ENCODE measurements at regions not wholly inside any gene's neighbourhood (a gene's known extent, or its start where the extent isn't known, plus 50 kb on each side); places are given as distances from the start of the nearest gene placed in this dataset.
"Not testable (repeated sequence)": the region's sequence is repeated elsewhere in the genome, so short reads cannot be mapped to it uniquely, and the experiment has no call there.

- no peak for DNase-seq
Observed at GRCh38 chr12:73585136-73585535, 952.5 kb upstream of the ATXN7L3B start.

DNA sequence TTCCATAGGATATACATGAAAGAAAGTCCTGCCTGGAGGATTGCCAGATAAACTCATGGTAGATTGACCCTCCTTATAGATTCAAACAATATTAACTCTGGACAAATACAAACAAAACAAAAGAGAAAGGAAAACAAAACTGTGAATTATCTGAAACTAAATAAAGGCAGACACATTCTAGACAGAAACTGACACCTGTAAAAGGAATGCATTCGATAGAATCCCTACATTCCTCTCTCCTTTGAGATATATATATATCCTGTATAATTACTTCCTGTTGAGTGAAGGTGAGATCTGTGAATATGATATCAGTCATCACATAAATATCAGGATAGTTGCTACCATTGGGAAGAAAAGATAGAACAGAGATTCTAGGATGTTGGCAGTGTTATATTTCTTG is 948.4 kb upstream of the ATXN7L3B start:
- DNase-seq: no peak

- DNase-seq: no peak
Observed at GRCh38 chr12:73598626-73599025, 939.0 kb upstream of the ATXN7L3B start.

DNA sequence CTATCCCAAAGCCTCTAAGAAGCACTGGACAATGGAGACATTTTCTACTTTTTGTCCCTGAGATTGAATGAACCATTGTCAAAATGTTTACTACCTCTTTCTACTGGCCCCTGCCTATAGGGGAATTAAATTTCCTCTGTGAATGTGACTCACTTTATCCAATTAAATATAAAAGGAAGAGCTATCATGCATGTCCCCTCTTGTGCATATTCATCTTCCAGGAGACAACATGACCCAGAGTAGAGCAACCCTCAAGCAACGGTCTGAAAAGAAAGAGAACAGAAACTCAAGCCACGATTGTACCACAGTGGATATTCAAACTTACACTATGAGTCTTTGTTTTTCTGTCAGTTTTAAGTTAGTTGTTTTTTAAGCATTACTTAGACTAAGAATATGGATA is 938.4 kb upstream of the ATXN7L3B start:
- DNase-seq: no peak

DNA sequence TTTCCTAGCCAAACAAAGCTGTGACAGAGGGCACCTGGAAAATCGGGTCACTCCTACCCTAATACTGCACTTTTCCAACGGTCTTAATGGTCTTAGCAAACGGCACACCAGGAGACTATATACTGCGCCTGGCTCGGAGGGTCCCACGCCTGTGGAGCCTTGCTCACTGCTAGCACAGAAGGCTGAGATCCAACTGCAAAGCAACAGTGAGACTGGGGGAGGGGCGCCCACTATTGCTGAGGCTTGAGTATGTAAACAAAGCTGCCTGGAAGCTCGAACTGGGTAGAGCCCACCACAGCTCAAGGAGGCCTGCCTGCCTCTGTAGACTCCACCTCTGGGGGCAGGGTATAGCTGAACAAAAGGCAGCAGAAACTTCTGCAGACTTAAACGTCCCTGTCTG is 931.7 kb upstream of the ATXN7L3B start:
- not testable (repeated sequence) for DNase-seq

DNA sequence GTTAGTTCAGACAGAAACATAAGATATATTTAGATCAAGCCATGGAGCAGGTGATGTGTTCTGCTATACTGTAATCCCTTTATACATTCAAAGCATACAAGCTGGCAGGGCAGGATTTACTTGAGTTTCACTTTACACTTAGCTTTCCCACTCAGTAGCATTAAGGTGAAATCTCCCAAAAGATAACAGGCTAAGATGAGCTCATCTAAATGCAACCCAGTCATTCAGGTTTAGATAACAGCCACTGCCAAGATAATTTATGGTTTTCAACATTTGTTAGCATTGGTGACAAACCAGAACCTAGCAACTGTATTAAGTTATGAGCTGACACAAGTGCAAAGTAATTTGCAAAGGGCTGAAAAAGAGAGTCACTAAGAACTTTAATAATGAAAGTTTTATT is 925.1 kb upstream of the ATXN7L3B start:
- no peak for DNase-seq

GRCh38 chr12:73623421-73623820 is 914.2 kb upstream of the ATXN7L3B start:
- no peak for DNase-seq

- no peak for DNase-seq
Observed at GRCh38 chr12:73625226-73625625, 912.4 kb upstream of the ATXN7L3B start.

- no peak for DNase-seq
Observed at GRCh38 chr12:73629171-73629570, 908.5 kb upstream of the ATXN7L3B start.

- no peak for DNase-seq
Observed at GRCh38 chr12:73629893-73630831, 907.5 kb upstream of the ATXN7L3B start.

DNA sequence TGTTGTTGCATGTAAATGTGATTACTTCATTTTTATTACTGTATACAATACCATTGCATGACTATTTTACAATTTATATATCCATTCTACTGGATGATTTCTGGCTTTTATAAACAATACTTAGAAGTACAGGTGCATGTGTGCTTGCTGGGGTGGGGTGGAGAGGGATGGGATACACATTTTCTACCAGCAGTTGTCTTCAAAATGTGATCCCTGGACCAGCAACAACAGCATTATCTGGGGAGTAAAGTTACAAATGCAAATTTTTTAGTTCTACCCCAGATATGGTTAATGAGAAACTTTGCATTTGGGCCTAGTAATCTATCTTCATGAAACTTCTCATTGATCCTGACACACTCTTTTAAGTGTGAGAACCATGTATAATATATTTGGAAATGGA is 905.4 kb upstream of the ATXN7L3B start:
- no peak for DNase-seq

DNA sequence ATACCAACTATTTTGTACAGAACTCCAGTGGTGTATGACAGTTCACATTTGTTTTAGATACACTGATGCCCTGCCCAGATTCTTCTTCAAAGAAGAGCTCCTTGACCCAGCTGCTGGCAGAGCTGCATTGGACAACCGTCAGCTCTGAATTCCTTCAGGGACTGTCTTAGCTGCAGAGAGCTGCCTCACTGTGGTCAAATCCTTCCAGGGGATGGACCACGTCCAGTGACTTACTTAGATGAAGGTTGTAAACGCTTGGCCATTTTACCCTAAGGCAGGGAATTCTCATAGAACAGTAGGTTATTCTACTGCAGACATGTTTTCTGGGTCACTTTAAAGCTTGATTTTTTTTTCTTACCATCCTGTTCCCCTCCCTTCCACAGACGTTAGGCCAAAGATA is 905.0 kb upstream of the ATXN7L3B start:
- no peak for DNase-seq

- DNase-seq: not testable (repeated sequence)
Observed at GRCh38 chr12:73639397-73639796, 898.2 kb upstream of the ATXN7L3B start.

- DNase-seq: no peak
Observed at GRCh38 chr12:73656375-73656774, 881.3 kb upstream of the ATXN7L3B start.

DNA sequence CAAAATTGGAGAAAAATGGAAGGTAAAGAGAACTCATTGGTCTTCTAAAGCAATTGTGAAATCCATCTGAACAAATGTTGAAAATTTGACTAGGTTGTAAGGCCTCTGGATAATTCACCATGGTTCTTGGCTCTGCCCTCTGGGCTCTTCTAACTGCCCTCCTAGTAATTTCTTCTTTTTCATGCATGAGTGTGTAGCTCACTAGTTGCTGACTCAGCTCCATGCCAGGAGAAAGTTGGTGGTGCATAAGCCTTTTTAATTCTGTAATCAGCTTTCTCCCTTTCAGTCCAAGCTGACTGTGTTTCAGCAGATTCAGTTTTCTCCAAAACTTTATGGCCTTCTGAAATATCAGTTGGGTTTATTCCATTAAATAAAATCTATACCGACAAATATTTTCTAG is 877.8 kb upstream of the ATXN7L3B start:
- no peak for DNase-seq

- no peak for DNase-seq
Observed at GRCh38 chr12:73665193-73665592, 872.4 kb upstream of the ATXN7L3B start.

- not testable (repeated sequence) for DNase-seq
Observed at GRCh38 chr12:73671550-73671949, 866.1 kb upstream of the ATXN7L3B start.

DNA sequence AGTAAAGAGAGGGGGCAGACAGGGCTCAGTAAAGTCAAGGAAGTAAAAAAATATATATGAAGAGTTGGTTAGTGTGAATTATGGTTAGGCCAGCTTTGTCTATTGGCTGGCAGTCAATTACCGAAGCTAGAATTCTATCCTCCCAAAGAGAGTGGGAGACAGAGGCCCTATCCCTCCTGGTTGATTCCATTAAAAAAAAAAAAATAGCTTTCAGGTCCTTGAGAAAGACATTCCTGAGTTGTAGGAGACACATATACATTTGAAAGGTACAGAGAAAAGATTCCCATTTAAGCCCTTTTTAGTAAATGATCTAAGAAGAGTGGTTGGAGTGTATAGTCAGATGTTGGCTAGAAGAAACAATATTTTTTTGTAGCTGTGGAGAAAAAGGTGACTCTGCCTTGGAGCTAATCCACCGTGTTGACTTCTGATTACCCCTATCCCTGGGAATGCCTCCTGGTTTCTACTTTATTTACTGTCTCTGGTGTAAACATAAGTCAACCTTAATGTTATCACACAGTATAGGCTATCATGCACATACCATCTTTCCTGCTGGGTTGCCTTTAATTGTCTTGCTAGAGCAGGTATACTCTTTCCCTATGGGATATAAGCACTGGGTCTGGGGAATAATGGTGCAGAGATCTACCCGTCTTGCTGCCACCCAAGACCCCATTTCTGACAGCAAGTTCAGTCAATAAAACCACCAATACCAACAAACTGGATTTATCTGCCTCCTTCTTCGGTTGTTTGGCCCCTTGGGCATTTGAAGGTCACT is 859.9 kb upstream of the ATXN7L3B start:
- DNase-seq: no peak

DNA sequence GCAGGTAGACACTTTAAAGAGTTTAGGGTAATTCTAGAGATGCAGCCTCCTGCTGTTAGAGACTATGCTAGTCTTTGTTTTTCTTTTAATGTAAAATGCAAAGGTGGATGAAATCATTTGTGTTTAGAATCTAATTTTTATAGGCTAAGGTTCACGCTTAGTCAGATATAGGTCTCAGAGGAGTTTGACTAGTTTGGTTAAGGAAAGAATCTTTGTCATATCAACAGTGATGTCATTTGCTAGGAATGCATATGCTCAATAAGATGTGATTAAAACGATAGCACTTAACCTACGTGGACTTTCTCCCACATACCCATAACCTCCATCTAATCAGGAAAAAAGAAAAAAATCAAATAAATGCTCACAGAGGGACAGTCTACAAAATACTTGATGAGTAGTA is 859.3 kb upstream of the ATXN7L3B start:
- no peak for DNase-seq

- no peak for DNase-seq
Observed at GRCh38 chr12:73699318-73699717, 838.3 kb upstream of the ATXN7L3B start.

- no peak for DNase-seq
Observed at GRCh38 chr12:73714655-73715054, 823.0 kb upstream of the ATXN7L3B start.

DNA sequence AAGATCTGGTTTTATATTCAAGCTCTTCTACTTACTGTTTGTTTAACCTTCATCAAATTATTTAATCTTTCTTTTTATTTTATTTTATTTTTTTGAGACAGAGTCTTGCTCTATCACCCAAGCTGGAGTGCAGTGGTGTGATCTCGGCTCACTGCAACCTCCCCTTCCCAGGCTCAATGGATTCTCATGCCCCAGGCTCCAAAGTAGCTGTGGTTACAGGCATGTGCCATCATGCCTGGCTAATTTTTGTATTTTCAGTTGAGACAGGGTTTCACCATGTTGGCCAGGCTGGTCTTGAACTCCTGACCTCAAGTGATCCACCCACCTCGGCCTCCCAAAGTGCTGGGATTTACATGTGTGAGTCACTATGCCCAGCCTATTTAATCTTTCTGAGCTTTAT is 821.5 kb upstream of the ATXN7L3B start:
- DNase-seq: not testable (repeated sequence)

DNA sequence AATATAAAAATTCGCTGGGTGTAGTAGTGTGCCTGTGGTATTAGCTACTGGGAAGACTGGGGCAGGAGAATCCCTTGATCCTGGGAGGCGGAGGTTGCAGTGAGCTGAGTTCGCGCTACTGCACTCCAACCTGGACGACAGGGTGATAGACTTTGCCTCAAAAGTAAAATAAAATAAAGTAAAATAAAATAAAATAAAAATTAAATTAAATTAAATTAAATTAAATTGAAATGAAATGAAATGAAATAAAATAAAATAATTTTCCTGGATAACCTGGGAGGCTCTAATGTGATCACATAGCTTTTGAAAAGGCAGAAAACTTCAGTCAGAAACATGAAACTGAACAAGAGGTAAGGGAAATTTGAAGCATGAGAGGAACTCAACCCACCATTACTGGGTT is 818.4 kb upstream of the ATXN7L3B start:
- no peak for DNase-seq

- DNase-seq: no peak
Observed at GRCh38 chr12:73726881-73727280, 810.8 kb upstream of the ATXN7L3B start.
